Smooth muscle cell (in vitro differentiated cells): ENCODE measurements at regions not wholly inside any gene's neighbourhood (a gene's known extent, or its start where the extent isn't known, plus 50 kb on each side); places are given as distances from the start of the nearest gene placed in this dataset.
A peak's percentile ranks its signal among the peaks of the same experiment; 100 is the strongest.

Experiments used
- DNase-seq: peaks from one replicate; lab custom pipeline; 2025; ENCODE audit not compliant: unreplicated experiment; lab: John Stamatoyannopoulos, UW
- H2AFZ ChIP-seq: fragments of 200-600 bp; sonication (generic); 2 replicates; pipeline ENCODE4 v1.6.0; 2016; ENCODE audit warnings: antibody characterized with exemption, low read depth, mild to moderate bottlenecking
- H3F3A ChIP-seq: fragments of 200-600 bp; sonication (generic); 2 replicates; pipeline ENCODE4 v1.6.0; 2017; ENCODE audit warnings: antibody characterized with exemption, low read depth
- H3K27ac ChIP-seq: fragments of 200-600 bp; sonication (generic); 2 replicates; pipeline ENCODE4 v1.5.1; 2016; ENCODE audit warnings: low read depth, mild to moderate bottlenecking
- H3K27me3 ChIP-seq: fragments of 200-600 bp; sonication (generic); 2 replicates; pipeline ENCODE4 v1.6.1; 2016; ENCODE audit warnings: low read depth, mild to moderate bottlenecking
- H3K36me3 ChIP-seq: fragments of 200-600 bp; sonication (generic); 2 replicates; pipeline ENCODE4 v1.5.1; 2016; ENCODE audit warnings: low read depth
- H3K4me1 ChIP-seq: fragments of 200-600 bp; sonication (generic); 2 replicates; pipeline ENCODE4 v1.5.1; 2016; ENCODE audit warnings: low read depth
- H3K4me2 ChIP-seq: fragments of 200-600 bp; sonication (generic); 2 replicates; pipeline ENCODE4 v1.6.0; 2016; ENCODE audit warnings: mild to moderate bottlenecking
- H3K4me3 ChIP-seq: fragments of 200-600 bp; sonication (generic); 2 replicates; pipeline ENCODE4 v1.5.1; 2016; ENCODE audit warnings: mild to moderate bottlenecking
- H3K79me2 ChIP-seq: fragments of 200-600 bp; sonication (generic); 2 replicates; pipeline ENCODE4 v1.6.0; 2016; ENCODE audit warnings: low read depth, mild to moderate bottlenecking
- H3K9ac ChIP-seq: fragments of 200-600 bp; sonication (generic); 2 replicates; pipeline ENCODE4 v1.6.0; 2016; ENCODE audit warnings: low read depth
- H3K9me3 ChIP-seq: fragments of 200-600 bp; sonication (generic); replicated peaks from 2 replicates; pipeline ENCODE4 v1.5.1; 2016; ENCODE audit warnings: low read depth
- H4K20me1 ChIP-seq: fragments of 200-600 bp; sonication (generic); 2 replicates; pipeline ENCODE4 v1.6.0; 2016; ENCODE audit warnings: low read depth
- WGBS: methylation state at CpG from one replicate; pipeline ENCODE4 v1.1.7; 2016; ENCODE audit warnings: low lambda C conversion rate; 5-methylcytosine and 5-hydroxymethylcytosine counted together
- TF ChIP-seq, protein P1 (sequence below): fragments of 200-600 bp; sonication (generic); IDR thresholded peaks from 2 replicates; pipeline ENCODE4 v1.5.1; 2017; ENCODE audit warnings: borderline replicate concordance, mild to moderate bottlenecking, antibody characterized with exemption; ENCODE audit not compliant: insufficient read depth, poor library complexity, severe bottlenecking

DNA sequence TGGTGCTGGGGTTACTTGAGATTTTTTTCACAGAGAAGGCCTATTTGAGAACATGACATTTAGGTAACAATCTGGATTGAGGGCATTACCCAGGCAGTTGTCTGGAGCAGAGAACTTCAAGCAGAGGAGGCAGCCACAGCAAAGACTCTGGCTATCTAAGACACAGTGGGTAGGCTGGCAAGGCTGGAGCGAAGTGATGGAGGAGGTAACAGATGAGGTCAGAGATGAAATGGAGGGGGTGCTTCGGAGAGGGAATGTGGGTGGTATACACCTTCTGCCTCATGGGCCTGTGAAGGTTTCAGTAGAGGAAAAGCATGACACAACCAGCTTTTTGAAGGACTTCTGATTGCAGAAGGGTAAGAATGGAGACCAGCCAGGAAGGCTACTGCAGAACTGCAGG, 65.9 kb downstream of the TMEM174 start:
- no peak overlapping the region for H3K4me3 ChIP-seq
- no peak for DNase-seq
- no peaks in the 10 kb centered on the region for H4K20me1 ChIP-seq
- H3K9me3 ChIP-seq: no peaks in the 10 kb centered on the region
- no peaks in the 10 kb centered on the region for H3F3A ChIP-seq
- H3K4me2 ChIP-seq: no peak overlapping the region
- H3K27me3 ChIP-seq: peaks cover 44% of the 10 kb centered on the region
- TF ChIP-seq, protein P1, sequence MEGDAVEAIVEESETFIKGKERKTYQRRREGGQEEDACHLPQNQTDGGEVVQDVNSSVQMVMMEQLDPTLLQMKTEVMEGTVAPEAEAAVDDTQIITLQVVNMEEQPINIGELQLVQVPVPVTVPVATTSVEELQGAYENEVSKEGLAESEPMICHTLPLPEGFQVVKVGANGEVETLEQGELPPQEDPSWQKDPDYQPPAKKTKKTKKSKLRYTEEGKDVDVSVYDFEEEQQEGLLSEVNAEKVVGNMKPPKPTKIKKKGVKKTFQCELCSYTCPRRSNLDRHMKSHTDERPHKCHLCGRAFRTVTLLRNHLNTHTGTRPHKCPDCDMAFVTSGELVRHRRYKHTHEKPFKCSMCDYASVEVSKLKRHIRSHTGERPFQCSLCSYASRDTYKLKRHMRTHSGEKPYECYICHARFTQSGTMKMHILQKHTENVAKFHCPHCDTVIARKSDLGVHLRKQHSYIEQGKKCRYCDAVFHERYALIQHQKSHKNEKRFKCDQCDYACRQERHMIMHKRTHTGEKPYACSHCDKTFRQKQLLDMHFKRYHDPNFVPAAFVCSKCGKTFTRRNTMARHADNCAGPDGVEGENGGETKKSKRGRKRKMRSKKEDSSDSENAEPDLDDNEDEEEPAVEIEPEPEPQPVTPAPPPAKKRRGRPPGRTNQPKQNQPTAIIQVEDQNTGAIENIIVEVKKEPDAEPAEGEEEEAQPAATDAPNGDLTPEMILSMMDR: no peak
- 91% methylated on average over 2 of the region's 2 CpGs for WGBS
- H3K36me3 ChIP-seq: no peaks in the 10 kb centered on the region
- no peak overlapping the region for H3K9ac ChIP-seq
- H2AFZ ChIP-seq: no peak overlapping the region
- H3K79me2 ChIP-seq: no peaks in the 10 kb centered on the region
- peaks cover 3% of the 10 kb centered on the region for H3K4me1 ChIP-seq
- H3K27ac ChIP-seq: no peak overlapping the region

DNA sequence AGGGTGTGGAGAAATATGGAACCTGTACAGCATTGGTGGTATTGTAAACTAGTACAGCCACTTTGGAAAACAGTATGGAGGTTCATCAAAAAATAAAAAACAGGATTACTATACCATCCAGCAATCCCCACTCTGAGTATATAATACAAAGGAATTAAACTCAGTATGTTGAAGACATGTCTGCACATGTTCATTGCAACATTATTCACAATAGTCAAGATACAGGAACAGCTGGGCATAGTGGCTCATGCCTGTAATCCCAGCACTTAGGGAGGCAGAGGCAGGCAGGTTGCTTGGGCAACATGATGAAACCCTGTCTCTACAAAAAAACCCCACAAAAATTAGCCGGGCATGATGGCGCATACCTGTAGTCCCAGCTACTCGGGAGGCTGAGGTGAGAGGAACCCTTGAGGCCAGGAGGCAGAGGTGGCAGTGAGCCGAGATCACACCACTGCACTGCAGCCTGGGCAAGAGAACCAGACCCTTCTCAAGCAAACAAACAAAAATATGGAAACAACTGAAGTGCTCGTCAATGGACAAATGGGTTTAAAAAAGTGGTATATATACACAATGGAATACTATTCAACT, 63.6 kb downstream of the TMEM174 start:
- Histone ChIP-seq H3K27ac (no peak overlapping the region), H3K4me1 (peaks cover 22% of the 10 kb centered on the region), H2AFZ (no peak overlapping the region), H3K79me2 (no peaks in the 10 kb centered on the region), H3K9me3 (no peaks in the 10 kb centered on the region), H3K4me3 (no peak overlapping the region), H3K36me3 (no peaks in the 10 kb centered on the region), H3K9ac (no peak overlapping the region), H3K27me3 (peaks cover 54% of the 10 kb centered on the region), H4K20me1 (no peaks in the 10 kb centered on the region), H3K4me2 (no peak overlapping the region), H3F3A (peaks cover 2% of the 10 kb centered on the region)
- DNase-seq: no peak
- TF ChIP-seq, protein P1: no peak
- 94% methylated on average over 5 of the region's 5 CpGs for WGBS

DNA sequence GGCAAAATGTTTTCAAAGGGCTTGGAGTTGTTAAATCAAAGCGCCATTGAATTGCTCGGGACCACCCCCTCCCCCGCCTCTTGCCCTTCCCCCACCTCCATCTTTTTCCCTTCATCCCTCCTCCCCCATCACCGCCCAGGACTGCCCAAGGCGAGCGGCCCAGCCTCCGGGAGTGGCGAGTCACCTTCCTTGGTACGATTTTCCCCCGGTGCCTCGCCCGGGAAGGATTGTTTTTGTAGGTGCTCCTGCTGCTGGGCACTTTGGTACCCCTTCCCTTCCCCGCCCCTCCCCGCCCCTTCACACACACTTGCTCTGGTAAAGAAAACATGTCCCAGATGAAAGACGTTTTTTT, 61.2 kb downstream of the TMEM174 start:
- Histone ChIP-seq H3K79me2 (no peaks in the 10 kb centered on the region), H3F3A (peaks cover 7% of the 10 kb centered on the region), H3K36me3 (no peaks in the 10 kb centered on the region), H3K9me3 (no peaks in the 10 kb centered on the region), H3K27ac (no peak overlapping the region), H4K20me1 (no peaks in the 10 kb centered on the region), H3K27me3 (peaks cover 56% of the 10 kb centered on the region), H3K4me3 (peak overlapping the region; percentile 52), H3K9ac (no peak overlapping the region), H3K4me1 (peaks cover 39% of the 10 kb centered on the region), H2AFZ (no peak overlapping the region), H3K4me2 (peak overlapping the region; percentile 92)
- WGBS: 7% methylated on average over 12 of the region's 15 CpGs
- no peak for DNase-seq
- TF ChIP-seq, protein P1: no peak
